Activated CD8-positive, alpha-beta memory T cell treated with anti-CD3 and anti-CD28 coated beads for 36 hours (primary cell): ENCODE measurements at regions not wholly inside any gene's neighbourhood (a gene's known extent, or its start where the extent isn't known, plus 50 kb on each side); places are given as distances from the start of the nearest gene placed in this dataset.
"Not testable (repeated sequence)": the region's sequence is repeated elsewhere in the genome, so short reads cannot be mapped to it uniquely, and the experiment has no call there.

Source experiments
- CTCF ChIA-PET: fragments of 350-600 bp; sonication (Branson Sonifier 250); formaldehyde crosslinking; loops from one replicate; lab custom pipeline; 2021; ENCODE audit warnings: antibody characterized with exemption; lab: Charles Lee
- POLR2A ChIA-PET: fragments of 350-600 bp; sonication (Branson Sonifier 250); formaldehyde crosslinking; loops from one replicate; lab custom pipeline; 2021; ENCODE audit warnings: antibody characterized with exemption; lab: Charles Lee

GRCh38 chr14:104230946-104231345, 92.6 kb downstream of the KIF26A start:
- POLR2A ChIA-PET, result no interaction called here
- CTCF ChIA-PET, result no interaction called here

GRCh38 chr14:104232070-104232484, 93.7 kb downstream of the KIF26A start:
- CTCF ChIA-PET, result no interaction called here
- POLR2A ChIA-PET, result no interaction called here

- POLR2A ChIA-PET, CTCF ChIA-PET: not testable (repeated sequence)
These were observed 95.8 kb downstream of the KIF26A start for GRCh38 chr14:104234007-104234786.

- CTCF ChIA-PET, result no interaction called here
- POLR2A ChIA-PET, result no interaction called here
These were observed 97.3 kb downstream of the KIF26A start for GRCh38 chr14:104235686-104236085.

GRCh38 chr14:104237651-104238423, 99.5 kb downstream of the KIF26A start:
- CTCF ChIA-PET, result no interaction called here

GRCh38 chr14:104238424-104239184, 100.2 kb downstream of the KIF26A start:
- POLR2A ChIA-PET, result no interaction called here
- CTCF ChIA-PET, result no interaction called here

More at GRCh38 chr14:104237651-104238423, 99.5 kb downstream of the KIF26A start:
- POLR2A ChIA-PET, result no interaction called here

- POLR2A ChIA-PET, result no interaction called here
- CTCF ChIA-PET, result no interaction called here
These were observed 100.9 kb downstream of the KIF26A start for GRCh38 chr14:104239185-104239775.

- ChIA-PET POLR2A (no interaction called here), CTCF (no interaction called here)
These were observed 101.5 kb downstream of the KIF26A start for GRCh38 chr14:104239861-104240301.

- ChIA-PET POLR2A (no interaction called here), CTCF (no interaction called here)
These were observed 102.2 kb downstream of the KIF26A start for GRCh38 chr14:104240434-104241157.

- ChIA-PET CTCF (no interaction called here), POLR2A (no interaction called here)
These were observed 104.8 kb downstream of the KIF26A start for GRCh38 chr14:104243200-104243599.

- POLR2A ChIA-PET, result no interaction called here
- CTCF ChIA-PET, result no interaction called here
These were observed 106.0 kb downstream of the KIF26A start for GRCh38 chr14:104244221-104245011.

- POLR2A ChIA-PET, result no interaction called here
- CTCF ChIA-PET, result no interaction called here
These were observed 106.7 kb downstream of the KIF26A start for GRCh38 chr14:104245075-104245474.

- POLR2A ChIA-PET, result no interaction called here
- CTCF ChIA-PET, result no interaction called here
These were observed 107.3 kb downstream of the KIF26A start for GRCh38 chr14:104245723-104246122.

GRCh38 chr14:104246401-104247335, 108.3 kb downstream of the KIF26A start:
- ChIA-PET POLR2A (no interaction called here), CTCF (no interaction called here)

- POLR2A ChIA-PET, result no interaction called here
- CTCF ChIA-PET, result no interaction called here
These were observed 109.2 kb downstream of the KIF26A start for GRCh38 chr14:104247336-104248202.
